RKO (cell line): ENCODE measurements at regions not wholly inside any gene's neighbourhood (a gene's known extent, or its start where the extent isn't known, plus 50 kb on each side); places are given as distances from the start of the nearest gene placed in this dataset.
"Not testable (repeated sequence)": the region's sequence is repeated elsewhere in the genome, so short reads cannot be mapped to it uniquely, and the experiment has no call there.

Experiments used
- DNase-seq: peaks from one replicate; pipeline ENCODE4 v3.0.0-alpha.2; 2016; ENCODE audit warnings: low spot score

GRCh38 chr12:9543341-9543740, 64.4 kb downstream of the KLRB1 start:
- DNase-seq: not testable (repeated sequence)

DNA sequence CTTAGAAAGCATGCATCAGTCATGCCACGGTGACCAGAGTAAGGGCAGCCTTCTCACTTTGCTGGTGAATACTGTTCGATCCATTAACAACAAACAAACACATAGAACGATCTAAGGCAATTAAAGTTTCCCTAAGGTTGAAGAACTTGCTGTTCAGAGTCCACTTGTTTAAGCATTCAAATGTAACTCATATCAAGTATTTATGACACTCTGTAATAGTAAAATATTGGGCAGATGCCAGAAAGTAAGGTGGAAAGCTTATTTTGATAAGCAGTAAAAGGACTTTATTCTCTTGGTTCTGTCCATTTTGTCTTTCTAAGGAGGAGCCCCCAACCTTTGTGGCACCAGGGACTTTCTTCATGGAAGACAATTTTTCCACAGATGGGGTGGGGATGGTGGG, 64.9 kb downstream of the KLRB1 start:
- not testable (repeated sequence) for DNase-seq

GRCh38 chr12:9515925-9516324, 91.8 kb downstream of the KLRB1 start:
- DNase-seq: not testable (repeated sequence)

DNA sequence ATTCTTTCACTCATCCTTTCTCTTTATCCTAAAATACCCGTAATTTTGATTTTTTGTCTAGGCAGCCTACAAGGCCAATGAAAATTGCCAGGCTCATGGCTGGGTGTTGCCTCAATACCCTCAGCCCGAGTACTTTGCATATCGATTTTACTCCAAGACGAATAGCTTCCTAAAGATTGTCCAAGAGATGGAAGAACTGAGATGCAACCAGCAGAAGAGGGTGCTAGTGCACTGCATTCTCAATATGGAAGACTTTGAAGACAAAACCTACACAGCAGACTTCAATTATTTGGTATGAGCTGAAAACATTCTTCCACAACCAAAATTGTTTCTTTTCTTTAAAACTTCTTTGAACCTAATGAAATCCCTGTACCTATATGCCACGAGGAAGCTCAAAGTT, 95.0 kb downstream of the KLRB1 start:
- DNase-seq: not testable (repeated sequence)

GRCh38 chr12:9510392-9511011, 97.2 kb downstream of the KLRB1 start:
- DNase-seq: not testable (repeated sequence)

- peak; percentile 0 for DNase-seq
Observed at GRCh38 chr12:9509464-9510161, 98.1 kb downstream of the KLRB1 start.

DNA sequence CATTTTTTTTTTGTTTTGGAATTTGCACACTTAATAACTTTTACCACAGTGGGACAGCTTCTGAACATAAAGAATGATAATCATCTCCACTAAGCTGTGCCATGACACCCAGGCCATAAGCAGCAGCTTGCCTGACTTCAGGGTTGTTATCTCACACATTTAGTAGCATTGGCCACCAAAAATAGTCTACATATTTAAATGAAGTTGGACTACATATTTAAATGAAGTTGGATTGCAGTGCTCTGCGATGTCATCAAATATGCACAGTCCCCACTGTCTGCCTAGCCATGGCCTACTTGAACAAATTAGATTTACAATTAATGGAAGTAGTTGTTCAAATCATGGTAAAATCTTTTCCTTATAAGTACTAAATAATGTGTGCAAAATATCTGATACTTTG, 101.0 kb downstream of the KLRB1 start:
- DNase-seq: no peak

DNA sequence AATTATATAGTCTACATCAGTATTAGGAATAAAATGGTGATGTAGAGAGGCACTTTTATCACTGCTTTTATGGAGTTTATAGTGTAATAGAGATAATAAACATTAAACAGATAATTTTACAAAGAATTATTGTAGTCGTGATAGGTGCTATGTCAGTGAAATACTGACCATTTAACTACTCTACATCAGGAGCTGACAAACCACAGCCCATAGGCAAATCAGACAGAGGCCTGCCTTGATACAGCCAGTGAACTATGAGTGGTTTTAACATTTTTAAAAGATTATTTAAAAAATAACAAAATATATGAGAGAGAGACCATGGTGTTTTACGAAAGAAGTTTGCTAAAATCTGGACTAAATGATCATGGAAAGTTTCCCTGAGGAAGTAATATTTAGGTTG, 104.3 kb downstream of the KLRB1 start:
- not testable (repeated sequence) for DNase-seq

- not testable (repeated sequence) for DNase-seq
Observed at GRCh38 chr12:9502845-9503244, 104.9 kb downstream of the KLRB1 start.

GRCh38 chr12:9493325-9493724, 114.4 kb downstream of the KLRB1 start:
- not testable (repeated sequence) for DNase-seq

DNA sequence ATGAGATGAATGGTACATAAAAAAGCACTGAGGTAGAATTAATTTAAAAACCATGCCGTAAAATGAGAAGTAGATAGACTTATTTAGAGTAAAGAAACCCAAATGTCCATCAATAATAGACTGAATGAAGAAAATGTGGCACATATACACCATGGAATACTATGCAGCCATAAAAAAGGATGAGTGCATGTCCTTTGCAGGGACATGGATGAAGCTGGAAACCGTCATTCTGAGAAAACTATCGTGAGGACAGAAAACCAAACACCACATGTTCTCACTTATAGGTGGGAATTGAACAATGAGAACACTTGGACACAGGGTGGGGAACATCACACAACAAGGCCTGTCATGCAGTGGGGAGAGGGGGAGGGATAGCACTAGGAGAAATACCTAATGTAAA, 126.4 kb downstream of the KLRB1 start:
- not testable (repeated sequence) for DNase-seq

GRCh38 chr12:9474197-9474596, 133.5 kb downstream of the KLRB1 start:
- DNase-seq: not testable (repeated sequence)

DNA sequence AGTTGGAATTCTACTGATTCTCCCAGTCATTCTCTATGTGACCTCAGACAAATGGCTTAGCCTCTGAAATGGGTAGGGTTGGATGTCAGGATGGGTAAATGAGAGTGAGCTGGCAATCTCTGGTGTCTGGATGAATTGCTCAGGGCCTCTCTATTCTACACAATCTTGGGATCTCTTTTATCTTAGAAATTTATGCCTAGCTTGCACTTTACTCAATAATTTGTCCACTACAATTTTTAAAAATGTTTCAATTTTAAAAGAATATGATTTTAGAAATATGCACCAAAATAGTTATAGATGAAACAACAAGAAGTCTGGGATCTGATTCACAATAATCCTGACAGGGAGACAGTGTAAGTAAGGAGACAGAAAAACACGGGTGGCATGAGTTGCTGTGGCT, 134.1 kb downstream of the KLRB1 start:
- not testable (repeated sequence) for DNase-seq

DNA sequence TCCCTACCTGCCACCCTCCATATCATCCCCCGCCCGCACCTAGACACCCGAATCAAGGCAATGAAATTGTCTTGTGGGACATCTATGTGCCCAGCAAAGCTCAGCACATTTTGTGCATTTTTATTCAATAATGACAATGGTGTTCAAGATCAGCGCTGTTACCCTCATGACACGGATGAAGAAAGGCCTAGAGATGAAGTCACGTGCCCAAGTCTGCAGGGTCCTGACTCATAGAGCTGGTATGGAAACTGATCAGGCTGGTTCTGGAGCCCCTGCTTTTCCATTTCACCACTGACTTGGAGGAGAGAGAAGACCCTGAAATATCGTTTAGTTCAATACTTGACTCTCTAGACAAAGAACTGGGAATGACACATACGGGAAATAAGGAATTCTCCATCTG, 136.2 kb downstream of the KLRB1 start:
- DNase-seq: not testable (repeated sequence)

- DNase-seq: not testable (repeated sequence)
Observed at GRCh38 chr12:9470367-9470766, 137.3 kb downstream of the KLRB1 start.

DNA sequence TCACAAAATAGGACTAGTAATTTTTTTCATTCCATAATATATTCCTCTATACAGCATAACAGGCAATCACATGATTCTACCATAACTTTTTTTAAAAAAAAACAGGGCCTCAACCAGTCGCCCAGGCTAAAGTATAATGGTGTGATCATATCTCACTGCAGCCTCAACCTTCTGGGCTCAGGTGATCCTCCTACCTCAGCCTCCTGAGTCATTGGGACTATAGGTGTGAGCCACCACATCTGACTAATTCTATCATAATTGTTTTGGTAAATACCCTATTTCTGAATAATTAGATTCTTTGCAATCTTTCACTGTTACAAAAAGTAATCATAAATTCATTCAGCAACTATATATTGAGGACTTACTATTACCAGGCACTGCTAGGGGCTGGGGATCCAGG, 137.8 kb downstream of the KLRB1 start:
- DNase-seq: not testable (repeated sequence)

DNA sequence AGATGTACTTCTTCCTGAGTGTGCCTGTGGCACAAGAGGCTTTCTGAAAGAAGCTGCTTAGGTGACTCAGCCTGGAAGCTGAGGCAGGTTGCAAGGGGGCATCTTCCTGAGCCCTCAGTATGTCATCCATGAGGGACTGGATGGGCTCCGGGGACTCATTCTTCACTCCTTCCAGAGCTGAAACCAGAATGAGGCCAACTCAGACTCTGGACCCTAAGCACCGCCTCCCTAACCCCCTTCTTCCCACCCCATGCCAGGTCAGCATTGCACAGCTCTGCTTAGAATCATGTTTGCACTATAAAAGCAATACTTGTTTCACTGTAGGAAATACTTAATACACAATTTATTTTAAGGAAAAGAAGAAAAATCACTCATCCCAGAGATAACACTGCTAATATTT, 138.3 kb downstream of the KLRB1 start:
- not testable (repeated sequence) for DNase-seq

DNA sequence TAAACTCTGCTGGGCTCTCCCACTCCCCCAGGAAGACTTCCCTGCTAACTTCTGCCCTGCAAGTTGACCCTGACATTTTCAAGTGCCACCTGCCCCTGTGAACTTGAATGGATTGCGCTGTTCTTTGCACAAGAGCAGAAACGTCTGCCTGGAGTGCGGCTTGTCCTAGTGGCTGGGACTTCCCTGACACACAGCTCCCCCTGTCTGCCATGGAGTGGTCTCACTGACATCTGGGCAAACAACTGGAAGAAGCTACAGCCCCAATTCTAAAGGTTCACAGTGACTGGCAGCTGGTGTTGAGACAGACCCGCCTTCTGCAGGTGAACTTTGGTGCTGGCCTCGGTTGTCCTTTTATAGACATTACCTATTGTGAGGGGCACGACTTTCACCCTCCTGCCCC, 138.7 kb downstream of the KLRB1 start:
- DNase-seq: peak; percentile 15

GRCh38 chr12:9468144-9468543, 139.6 kb downstream of the KLRB1 start:
- not testable (repeated sequence) for DNase-seq

- DNase-seq: no peak
Observed at GRCh38 chr12:9464408-9464807, 143.3 kb downstream of the KLRB1 start.

DNA sequence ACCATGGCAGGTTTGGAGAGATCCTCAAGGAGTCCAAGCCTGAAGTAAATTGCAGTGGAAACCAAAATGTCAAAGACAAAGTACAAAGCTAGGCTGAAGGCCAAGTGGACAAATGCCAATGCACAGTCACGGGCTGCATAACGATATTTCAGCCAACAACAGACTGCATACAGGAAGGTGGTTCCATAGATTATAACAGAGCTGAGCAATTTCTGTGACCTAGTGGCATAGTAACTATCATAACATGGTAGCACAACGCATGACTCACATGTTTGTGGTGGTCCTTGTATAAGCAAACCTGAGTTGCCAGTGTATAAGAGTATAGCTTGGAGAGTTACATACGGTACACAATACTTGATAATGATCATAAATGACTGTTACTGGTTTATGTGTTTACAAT, 152.2 kb downstream of the KLRB1 start:
- DNase-seq: peak; percentile 6

- DNase-seq: peak; percentile 15
Observed at GRCh38 chr12:9454021-9454420, 153.7 kb downstream of the KLRB1 start.

- not testable (repeated sequence) for DNase-seq
Observed at GRCh38 chr12:9450127-9450567, 157.6 kb downstream of the KLRB1 start.
